ENCODE measurements at regions not wholly inside any gene's neighbourhood (a gene's known extent, or its start where the extent isn't known, plus 50 kb on each side); places are given as distances from the start of the nearest gene placed in this dataset.
"Not testable (repeated sequence)": the region's sequence is repeated elsewhere in the genome, so short reads cannot be mapped to it uniquely, and the experiment has no call there.

DNA sequence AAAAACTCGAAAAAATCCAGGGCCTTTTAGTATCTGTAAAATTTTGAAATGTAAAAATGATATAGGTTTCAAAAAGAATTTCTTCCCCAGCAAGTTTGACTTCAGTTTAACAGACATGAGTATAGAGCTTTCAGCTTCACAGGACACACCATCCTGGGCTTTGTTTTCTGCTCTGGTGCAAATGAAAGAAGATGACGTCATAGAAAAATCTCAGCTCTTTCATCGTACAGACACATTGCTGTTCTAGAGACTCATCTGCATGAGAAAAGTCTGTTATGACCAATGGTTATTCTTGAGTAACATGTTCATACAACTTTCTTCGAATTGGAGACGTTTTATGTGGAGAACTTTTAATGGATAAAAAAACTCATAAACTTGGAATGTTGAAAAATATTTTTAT lies 111.7 kb upstream of the DYNAP start:
- 58 to 62% methylated on average over 5 of the region's 5 CpGs for WGBS, 2 donors
- no peak for ATAC-seq
- Histone ChIP-seq H3K27me3 (no peaks in the 10 kb centered on the region), H3K36me3 (no peaks in the 10 kb centered on the region), H3K9me3 (no peaks in the 10 kb centered on the region), H3K27ac (no peak overlapping the region), H3K4me1 (no peaks in the 10 kb centered on the region), H3K4me3 (no peak overlapping the region)
- no peak for DNase-seq
- FAIRE-seq: no peak
- intact Hi-C loops (cut with DNase I): no loop called here
- TF ChIP-seq, protein P1, sequence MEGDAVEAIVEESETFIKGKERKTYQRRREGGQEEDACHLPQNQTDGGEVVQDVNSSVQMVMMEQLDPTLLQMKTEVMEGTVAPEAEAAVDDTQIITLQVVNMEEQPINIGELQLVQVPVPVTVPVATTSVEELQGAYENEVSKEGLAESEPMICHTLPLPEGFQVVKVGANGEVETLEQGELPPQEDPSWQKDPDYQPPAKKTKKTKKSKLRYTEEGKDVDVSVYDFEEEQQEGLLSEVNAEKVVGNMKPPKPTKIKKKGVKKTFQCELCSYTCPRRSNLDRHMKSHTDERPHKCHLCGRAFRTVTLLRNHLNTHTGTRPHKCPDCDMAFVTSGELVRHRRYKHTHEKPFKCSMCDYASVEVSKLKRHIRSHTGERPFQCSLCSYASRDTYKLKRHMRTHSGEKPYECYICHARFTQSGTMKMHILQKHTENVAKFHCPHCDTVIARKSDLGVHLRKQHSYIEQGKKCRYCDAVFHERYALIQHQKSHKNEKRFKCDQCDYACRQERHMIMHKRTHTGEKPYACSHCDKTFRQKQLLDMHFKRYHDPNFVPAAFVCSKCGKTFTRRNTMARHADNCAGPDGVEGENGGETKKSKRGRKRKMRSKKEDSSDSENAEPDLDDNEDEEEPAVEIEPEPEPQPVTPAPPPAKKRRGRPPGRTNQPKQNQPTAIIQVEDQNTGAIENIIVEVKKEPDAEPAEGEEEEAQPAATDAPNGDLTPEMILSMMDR (IDR thresholded peaks at IDR 0.05): no peak

DNA sequence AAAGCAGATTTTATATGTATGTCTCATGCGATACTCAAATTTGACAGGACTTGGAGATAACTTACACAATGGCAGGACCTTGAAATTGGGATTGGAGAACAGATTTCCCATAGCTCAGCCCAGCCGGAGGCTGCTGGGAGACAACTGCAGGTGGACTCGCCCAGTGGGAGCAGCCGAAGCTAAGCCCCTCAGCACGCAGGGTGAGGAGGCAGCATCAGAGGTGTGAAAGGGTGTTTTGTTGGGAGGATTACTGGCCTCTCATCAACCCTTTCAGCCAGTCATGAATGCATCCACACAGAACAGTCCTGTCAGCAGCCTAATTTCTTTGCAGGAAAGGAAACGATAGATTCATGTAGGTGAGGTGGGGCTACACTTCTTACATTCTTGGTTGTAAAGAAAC lies 110.4 kb upstream of the DYNAP start:
- Histone ChIP-seq H3K4me3 (no peak overlapping the region), H3K4me1 (no peaks in the 10 kb centered on the region), H3K36me3 (no peaks in the 10 kb centered on the region), H3K9me3 (no peaks in the 10 kb centered on the region), H3K27me3 (no peaks in the 10 kb centered on the region), H3K27ac (no peak overlapping the region)
- intact Hi-C loops (cut with DNase I): no loop called here
- no peak for ATAC-seq
- TF ChIP-seq, protein P1 (IDR thresholded peaks at IDR 0.05): no peak
- no peak for DNase-seq
- 79 to 92% methylated on average over 6 of the region's 6 CpGs for WGBS, 2 donors
- no peak for FAIRE-seq

DNA sequence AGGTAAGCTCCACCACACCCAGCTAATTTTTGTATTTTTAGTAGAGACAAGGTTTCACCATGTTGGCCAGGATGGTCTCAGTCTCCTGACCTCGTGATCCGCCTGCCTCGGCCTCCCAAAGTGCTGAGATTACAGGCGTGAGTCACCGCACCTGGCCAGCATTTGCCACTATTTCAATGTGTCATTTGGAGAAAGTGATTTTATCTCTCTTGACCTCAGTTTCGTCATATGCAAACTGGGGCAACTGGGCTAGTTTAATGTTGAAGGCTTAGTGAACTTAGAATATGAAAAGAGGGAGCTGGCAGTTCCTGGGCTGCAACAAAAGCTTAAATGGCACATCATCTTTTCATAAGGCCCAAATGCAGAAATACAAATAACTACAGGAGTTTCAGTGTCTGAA lies 88.6 kb upstream of the DYNAP start:
- FAIRE-seq; H3K27ac ChIP-seq; H3K9me3 ChIP-seq; DNase-seq; H3K27me3 ChIP-seq; ATAC-seq; intact Hi-C loops (cut with DNase I); H3K4me3 ChIP-seq; H3K4me1 ChIP-seq; H3K36me3 ChIP-seq: not testable (repeated sequence)
- WGBS, 2 donors: 90 to 94% methylated on average over 6 of the region's 6 CpGs

DNA sequence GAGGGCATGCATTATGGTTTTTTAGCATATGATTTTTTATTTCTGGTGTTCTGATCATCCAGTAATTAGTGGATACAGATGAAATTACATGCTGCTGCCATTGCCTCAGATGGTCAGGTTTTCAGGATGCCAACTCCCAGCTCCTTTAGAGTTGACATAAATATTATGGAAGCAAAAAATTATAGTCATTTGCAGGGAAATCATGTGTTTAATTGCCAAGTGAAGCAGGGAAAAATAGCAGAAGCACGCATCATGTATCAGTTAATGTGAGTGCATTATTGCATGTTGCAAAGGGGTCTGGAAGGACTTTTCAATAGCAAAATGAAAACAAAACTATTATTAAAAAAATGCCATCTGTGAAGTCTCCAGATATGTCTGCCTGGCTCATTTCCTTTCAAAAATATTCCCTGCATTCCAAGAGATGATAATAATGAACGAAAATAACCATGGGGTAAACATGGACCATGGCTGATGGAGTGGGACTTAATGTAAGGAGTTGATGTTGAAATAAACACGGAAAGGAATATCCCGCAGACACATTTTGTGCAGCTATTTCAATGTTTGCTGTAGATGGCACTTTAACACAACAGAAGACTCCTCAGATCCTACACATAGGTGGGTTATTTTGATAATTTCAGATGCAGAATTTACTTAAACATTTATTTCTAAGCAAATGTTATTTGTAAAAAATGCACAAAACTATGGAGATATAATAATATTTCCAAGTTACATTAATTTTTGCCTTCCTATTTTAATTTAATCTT lies 87.7 kb upstream of the DYNAP start:
- no peak overlapping the region for H3K4me3 ChIP-seq
- no peak for DNase-seq
- 66 to 76% methylated on average over 4 of the region's 4 CpGs for WGBS, 2 donors
- TF ChIP-seq, protein P1 (IDR thresholded peaks at IDR 0.05): no peak
- FAIRE-seq: no peak
- ATAC-seq: no peak
- H3K9me3 ChIP-seq: no peaks in the 10 kb centered on the region
- no peaks in the 10 kb centered on the region for H3K36me3 ChIP-seq
- H3K27me3 ChIP-seq: no peaks in the 10 kb centered on the region
- H3K4me1 ChIP-seq: no peaks in the 10 kb centered on the region
- intact Hi-C loops (cut with DNase I): no loop called here
- H3K27ac ChIP-seq: no peak overlapping the region

DNA sequence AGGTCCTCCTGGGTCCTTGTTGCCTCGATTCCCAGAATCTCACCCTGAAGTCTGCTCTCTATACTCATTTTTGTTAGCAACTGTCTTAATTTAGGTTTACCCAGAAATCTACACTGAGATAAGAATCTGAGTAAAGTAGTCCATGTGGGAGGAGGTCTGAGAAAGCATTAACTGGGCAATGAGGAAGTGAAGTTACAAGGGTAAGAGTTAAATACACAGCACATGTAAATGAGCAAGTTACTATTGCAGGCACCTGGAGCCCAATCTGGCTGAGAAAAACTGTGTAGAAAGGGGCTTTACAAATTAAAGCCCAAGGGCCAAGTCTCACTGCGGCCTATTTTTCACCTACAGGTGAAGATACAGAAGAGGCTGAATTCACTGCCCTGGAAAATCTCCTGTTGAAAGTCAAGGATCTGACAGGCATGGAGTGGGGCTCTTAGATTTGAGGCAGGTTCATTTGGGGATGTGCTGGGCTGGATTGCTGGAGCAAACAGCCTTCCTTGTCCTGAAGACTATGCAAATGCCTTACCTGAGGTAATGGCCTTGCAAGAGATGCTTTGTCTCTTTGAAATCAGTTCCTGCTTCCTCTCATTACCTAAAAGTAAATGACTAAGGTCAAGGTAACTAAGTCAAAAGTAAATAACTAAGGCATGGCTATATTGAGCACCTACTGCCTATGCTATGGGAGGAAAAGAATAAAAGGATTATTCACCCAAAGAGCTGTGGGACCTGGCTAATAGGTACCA lies 84.4 kb upstream of the DYNAP start:
- intact Hi-C loops (cut with DNase I): no loop called here
- H3K36me3 ChIP-seq: no peaks in the 10 kb centered on the region
- TF ChIP-seq, protein P1 (IDR thresholded peaks at IDR 0.05): no peak
- 85 to 87% methylated on average over 2 of the region's 2 CpGs for WGBS, 2 donors
- no peaks in the 10 kb centered on the region for H3K9me3 ChIP-seq
- no peaks in the 10 kb centered on the region for H3K4me1 ChIP-seq
- no peak overlapping the region for H3K4me3 ChIP-seq
- H3K27me3 ChIP-seq: no peaks in the 10 kb centered on the region
- H3K27ac ChIP-seq: no peak overlapping the region
- DNase-seq: no peak
- FAIRE-seq: no peak
- no peak for ATAC-seq

Measured in pancreas (tissue), 10 donors.